ENCODE measurements at regions not wholly inside any gene's neighbourhood (a gene's known extent, or its start where the extent isn't known, plus 50 kb on each side); places are given as distances from the start of the nearest gene placed in this dataset.

DNA sequence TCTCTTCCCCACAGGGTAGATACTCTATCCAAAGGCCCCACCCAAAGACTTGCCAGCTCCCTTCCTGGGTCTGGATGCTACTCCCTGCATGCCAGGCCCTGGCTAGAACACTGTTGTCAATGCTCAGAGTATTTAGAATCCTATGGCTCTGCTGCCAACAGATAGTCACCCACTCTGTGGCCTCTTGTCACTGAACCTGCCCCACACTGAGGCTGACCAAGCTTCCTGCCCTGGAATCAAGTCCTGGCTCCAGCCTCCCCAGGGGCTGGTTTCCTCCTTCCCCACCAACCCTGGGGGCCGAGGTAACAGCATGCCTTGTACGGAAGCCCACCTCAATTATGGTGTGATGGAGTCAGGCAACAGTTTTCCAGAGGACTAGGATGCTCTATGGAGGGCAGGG is 63.3 kb downstream of the EFNB1 start:
- Histone ChIP-seq H3K9ac (ENCODE audit: low read length) (no peak overlapping the region), H3K27ac (ENCODE audit: low read length) (no peak overlapping the region), H2AFZ (ENCODE audit: low read depth, low read length) (no peak overlapping the region), H4K20me1 (ENCODE audit: insufficient read depth, low read length) (no peaks in the 10 kb centered on the region), H3K27me3 (ENCODE audit: low read depth, low read length) (peaks cover 7% of the 10 kb centered on the region), H3K4me1 (ENCODE audit: low read length) (peaks cover 11% of the 10 kb centered on the region), H3K4me3 (ENCODE audit: low read length) (no peak overlapping the region), H3K9me3 (ENCODE audit: insufficient read depth, low read length) (no peaks in the 10 kb centered on the region), H3K36me3 (replicated peaks; ENCODE audit: low read depth, low read length) (no peaks in the 10 kb centered on the region), H3K79me2 (ENCODE audit: low read length) (no peaks in the 10 kb centered on the region), H3K4me2 (ENCODE audit: low read length) (no peak overlapping the region)
- TF ChIP-seq, protein P1, sequence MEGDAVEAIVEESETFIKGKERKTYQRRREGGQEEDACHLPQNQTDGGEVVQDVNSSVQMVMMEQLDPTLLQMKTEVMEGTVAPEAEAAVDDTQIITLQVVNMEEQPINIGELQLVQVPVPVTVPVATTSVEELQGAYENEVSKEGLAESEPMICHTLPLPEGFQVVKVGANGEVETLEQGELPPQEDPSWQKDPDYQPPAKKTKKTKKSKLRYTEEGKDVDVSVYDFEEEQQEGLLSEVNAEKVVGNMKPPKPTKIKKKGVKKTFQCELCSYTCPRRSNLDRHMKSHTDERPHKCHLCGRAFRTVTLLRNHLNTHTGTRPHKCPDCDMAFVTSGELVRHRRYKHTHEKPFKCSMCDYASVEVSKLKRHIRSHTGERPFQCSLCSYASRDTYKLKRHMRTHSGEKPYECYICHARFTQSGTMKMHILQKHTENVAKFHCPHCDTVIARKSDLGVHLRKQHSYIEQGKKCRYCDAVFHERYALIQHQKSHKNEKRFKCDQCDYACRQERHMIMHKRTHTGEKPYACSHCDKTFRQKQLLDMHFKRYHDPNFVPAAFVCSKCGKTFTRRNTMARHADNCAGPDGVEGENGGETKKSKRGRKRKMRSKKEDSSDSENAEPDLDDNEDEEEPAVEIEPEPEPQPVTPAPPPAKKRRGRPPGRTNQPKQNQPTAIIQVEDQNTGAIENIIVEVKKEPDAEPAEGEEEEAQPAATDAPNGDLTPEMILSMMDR (IDR thresholded peaks at IDR 0.05; ENCODE audit: low read depth, low read length) = no peak
- no peak for TF ChIP-seq EZH2phosphoT487 (IDR thresholded peaks at IDR 0.05; ENCODE audit: low read depth)

Measured in OCI-LY3 (cell line).